Astrocyte (in vitro differentiated cells and primary cell): ENCODE measurements at regions not wholly inside any gene's neighbourhood (a gene's known extent, or its start where the extent isn't known, plus 50 kb on each side); places are given as distances from the start of the nearest gene placed in this dataset.

Experiments used
- EZH2 ChIP-seq: IDR thresholded peaks from 2 replicates; pipeline ENCODE4 v1.6.1; 2012; ENCODE audit warnings: mild to moderate bottlenecking, low read length, inconsistent platforms; ENCODE audit not compliant: insufficient read depth
- TF ChIP-seq, protein P1 (sequence below): IDR thresholded peaks from 2 replicates; pipeline ENCODE4 v1.5.1; 2011; ENCODE audit warnings: low read depth, mild to moderate bottlenecking, inconsistent platforms, low read length, moderate library complexity; ENCODE audit not compliant: insufficient read depth

DNA sequence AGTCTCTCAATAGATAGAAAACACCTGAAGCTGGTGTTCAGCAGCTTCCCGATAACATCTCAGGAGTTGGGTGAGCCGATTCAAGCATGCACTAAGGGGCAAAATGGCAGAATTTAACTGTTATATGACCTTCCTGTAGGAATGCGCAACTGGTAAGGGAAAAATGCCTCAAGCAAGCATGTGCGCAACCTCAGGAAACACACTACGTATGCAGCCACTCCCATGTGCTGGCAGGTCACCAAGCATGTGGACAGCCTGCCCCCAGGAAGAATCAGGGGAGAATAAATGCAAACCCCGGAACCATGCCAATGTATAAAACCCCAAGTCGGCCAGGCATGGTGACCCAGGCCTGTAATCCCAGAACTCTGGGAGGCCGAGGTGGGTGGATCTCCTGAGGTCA is 645.6 kb downstream of the NYAP2 start:
- TF ChIP-seq, protein P1, sequence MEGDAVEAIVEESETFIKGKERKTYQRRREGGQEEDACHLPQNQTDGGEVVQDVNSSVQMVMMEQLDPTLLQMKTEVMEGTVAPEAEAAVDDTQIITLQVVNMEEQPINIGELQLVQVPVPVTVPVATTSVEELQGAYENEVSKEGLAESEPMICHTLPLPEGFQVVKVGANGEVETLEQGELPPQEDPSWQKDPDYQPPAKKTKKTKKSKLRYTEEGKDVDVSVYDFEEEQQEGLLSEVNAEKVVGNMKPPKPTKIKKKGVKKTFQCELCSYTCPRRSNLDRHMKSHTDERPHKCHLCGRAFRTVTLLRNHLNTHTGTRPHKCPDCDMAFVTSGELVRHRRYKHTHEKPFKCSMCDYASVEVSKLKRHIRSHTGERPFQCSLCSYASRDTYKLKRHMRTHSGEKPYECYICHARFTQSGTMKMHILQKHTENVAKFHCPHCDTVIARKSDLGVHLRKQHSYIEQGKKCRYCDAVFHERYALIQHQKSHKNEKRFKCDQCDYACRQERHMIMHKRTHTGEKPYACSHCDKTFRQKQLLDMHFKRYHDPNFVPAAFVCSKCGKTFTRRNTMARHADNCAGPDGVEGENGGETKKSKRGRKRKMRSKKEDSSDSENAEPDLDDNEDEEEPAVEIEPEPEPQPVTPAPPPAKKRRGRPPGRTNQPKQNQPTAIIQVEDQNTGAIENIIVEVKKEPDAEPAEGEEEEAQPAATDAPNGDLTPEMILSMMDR, result no peak
- no peak for TF ChIP-seq EZH2
